ENCODE measurements at regions not wholly inside any gene's neighbourhood (a gene's known extent, or its start where the extent isn't known, plus 50 kb on each side); places are given as distances from the start of the nearest gene placed in this dataset.

GRCh38 chr13:53941588-53942190, 913.1 kb downstream of the OLFM4 start:
- Histone ChIP-seq H3K79me2 (ENCODE audit: insufficient read depth, low read length) (no peaks in the 10 kb centered on the region), H3K9ac (ENCODE audit: insufficient read depth, low read length, poor library complexity, severe bottlenecking) (no peak overlapping the region), H3K9me3 (replicated peaks in 1 of 2; ENCODE audit: control insufficient read depth in 1 of 2, insufficient read depth in 1 of 2, low read length in 2 of 2) (no peaks in the 10 kb centered on the region), H2AFZ (ENCODE audit: insufficient read depth, low read depth, low read length, poor library complexity, severe bottlenecking) (no peak overlapping the region), H3K27me3 (ENCODE audit: control insufficient read depth in 2 of 2, insufficient read depth in 2 of 2, low read length in 2 of 2) (no peaks in the 10 kb centered on the region), H3K27ac (ENCODE audit: low read depth in 1 of 2, low read length in 2 of 2) (no peak overlapping the region), H3K4me1 (ENCODE audit: control insufficient read depth in 1 of 2, insufficient read depth in 2 of 2, low read length in 2 of 2) (no peaks in the 10 kb centered on the region), H3K36me3 (replicated peaks in 1 of 2; ENCODE audit: control insufficient read depth in 1 of 2, insufficient read depth in 2 of 2, low read length in 2 of 2) (no peaks in the 10 kb centered on the region), H3K4me2 (replicated peaks; ENCODE audit: extremely low read depth, low read length, poor library complexity, severe bottlenecking) (no peak overlapping the region), H4K20me1 (ENCODE audit: insufficient read depth, low read length) (no peaks in the 10 kb centered on the region), H3K4me3 (replicated peaks in 1 of 3; ENCODE audit: low read depth in 2 of 3, low read length in 3 of 3) (no peak overlapping the region)
- intact Hi-C loops (cut with micrococcal nuclease) = no loop called here
- DNase-seq = no peak
- H3K4me1 Mint-ChIP-seq = no peaks in the 10 kb centered on the region
- WGBS (ENCODE audit: insufficient coverage) = no CpG with 5 or more reads among the region's 1 CpG
- TF ChIP-seq CTCF (IDR thresholded peaks at IDR 0.05) = no peak
- no peaks in the 10 kb centered on the region for H3K36me3 Mint-ChIP-seq
- H3K27ac Mint-ChIP-seq = no peak overlapping the region
- no peaks in the 10 kb centered on the region for H3K27me3 Mint-ChIP-seq (ENCODE audit: low read depth in 3 of 3)
- peaks cover 0 to 2% (median 0%) of the 10 kb centered on the region in 7 donors for H3K9me3 Mint-ChIP-seq
- no peak overlapping the region for H3K4me3 Mint-ChIP-seq

- no peaks in the 10 kb centered on the region for H4K20me1 ChIP-seq (ENCODE audit: insufficient read depth, low read length)
- H3K9me3 ChIP-seq (replicated peaks in 1 of 2; ENCODE audit: control insufficient read depth in 1 of 2, insufficient read depth in 1 of 2, low read length in 2 of 2) = no peaks in the 10 kb centered on the region
- no CpG with 5 or more reads among the region's 3 CpGs for WGBS (ENCODE audit: insufficient coverage)
- H3K36me3 Mint-ChIP-seq = no peaks in the 10 kb centered on the region
- no peaks in the 10 kb centered on the region for H3K4me1 Mint-ChIP-seq
- no peak overlapping the region for H3K4me2 ChIP-seq (replicated peaks; ENCODE audit: extremely low read depth, low read length, poor library complexity, severe bottlenecking)
- peaks cover 0 to 1% (median 0%) of the 10 kb centered on the region in 3 donors for H3K27me3 Mint-ChIP-seq (ENCODE audit: low read depth in 3 of 3)
- intact Hi-C loops (cut with micrococcal nuclease) = no loop called here
- no peak overlapping the region for H3K4me3 ChIP-seq (replicated peaks in 1 of 3; ENCODE audit: low read depth in 2 of 3, low read length in 3 of 3)
- H3K27ac ChIP-seq (ENCODE audit: low read depth in 1 of 2, low read length in 2 of 2) = no peak overlapping the region
- DNase-seq = no peak
- H3K36me3 ChIP-seq (replicated peaks in 1 of 2; ENCODE audit: control insufficient read depth in 1 of 2, insufficient read depth in 2 of 2, low read length in 2 of 2) = no peaks in the 10 kb centered on the region
- no peak overlapping the region for H3K27ac Mint-ChIP-seq
- no peaks in the 10 kb centered on the region for H3K79me2 ChIP-seq (ENCODE audit: insufficient read depth, low read length)
- no peak overlapping the region for H3K4me3 Mint-ChIP-seq
- no peak overlapping the region for H2AFZ ChIP-seq (ENCODE audit: insufficient read depth, low read depth, low read length, poor library complexity, severe bottlenecking)
- TF ChIP-seq CTCF (IDR thresholded peaks at IDR 0.05) = no peak
- H3K9ac ChIP-seq (ENCODE audit: insufficient read depth, low read length, poor library complexity, severe bottlenecking) = no peak overlapping the region
- H3K9me3 Mint-ChIP-seq = peaks cover 0 to 5% (median 0%) of the 10 kb centered on the region in 7 donors
- no peaks in the 10 kb centered on the region for H3K27me3 ChIP-seq (ENCODE audit: control insufficient read depth in 2 of 2, insufficient read depth in 2 of 2, low read length in 2 of 2)
- H3K4me1 ChIP-seq (ENCODE audit: control insufficient read depth in 1 of 2, insufficient read depth in 2 of 2, low read length in 2 of 2) = no peaks in the 10 kb centered on the region
Observed at GRCh38 chr13:53946500-53946899, 917.9 kb downstream of the OLFM4 start.
